GM19328 (cell line): ENCODE measurements at regions not wholly inside any gene's neighbourhood (a gene's known extent, or its start where the extent isn't known, plus 50 kb on each side); places are given as distances from the start of the nearest gene placed in this dataset.

Source experiments
- ATAC-seq: cut with Tn5 transposase; IDR thresholded peaks from one replicate; pipeline ENCODE4 v1.9.1; 2021; ENCODE audit warnings: mild to moderate bottlenecking, moderate library complexity; ENCODE audit not compliant: unreplicated experiment

DNA sequence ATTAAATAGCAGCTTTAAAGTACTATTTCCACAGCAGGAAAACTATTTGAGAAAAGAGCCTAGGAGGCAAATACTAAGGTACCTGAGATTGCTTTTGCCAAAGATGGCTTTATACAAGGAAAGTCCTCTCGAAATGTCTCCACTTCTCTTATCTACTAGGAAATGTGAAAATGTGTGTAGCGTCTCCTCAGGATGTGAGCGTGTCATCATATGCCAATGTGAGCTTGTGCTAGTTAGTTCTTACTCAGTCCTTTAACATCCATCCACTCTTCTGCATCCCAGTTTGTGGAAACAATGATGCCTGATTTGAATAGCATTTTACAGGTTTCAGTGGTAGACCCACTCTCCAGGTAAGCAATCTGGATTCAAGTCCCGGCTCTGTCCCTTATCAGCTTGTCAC, 421.0 kb downstream of the DYNC2H1 start:
- no peak for ATAC-seq

DNA sequence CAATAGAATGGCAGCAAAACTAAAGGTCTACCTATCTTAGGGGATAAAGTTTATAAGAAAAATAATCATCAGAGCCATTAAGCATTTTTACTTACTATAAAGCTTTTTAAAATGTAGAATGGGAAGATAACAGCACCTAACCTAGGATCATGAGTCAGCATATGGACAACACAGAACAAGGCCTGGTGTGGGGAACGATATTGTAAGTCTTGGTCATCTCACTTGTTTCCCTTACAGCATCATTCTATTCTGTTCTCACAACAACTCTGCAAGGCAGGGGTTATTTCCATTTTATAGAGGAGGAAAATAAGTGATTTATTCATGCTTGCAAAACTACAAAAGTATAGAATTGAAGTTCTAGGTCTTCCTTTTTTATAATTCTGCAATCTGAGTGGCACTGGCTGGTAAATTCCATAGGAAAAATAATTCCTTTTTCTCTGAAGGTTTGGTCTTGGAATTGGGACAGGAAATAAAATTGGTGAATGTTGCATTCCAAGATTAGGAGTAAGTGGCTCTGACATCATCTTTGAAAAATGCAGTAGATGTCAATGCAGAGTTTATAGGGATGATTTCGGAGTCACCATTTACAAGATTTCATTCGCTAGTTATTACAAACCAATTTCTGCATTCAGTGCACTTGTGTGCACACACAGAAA, 423.0 kb downstream of the DYNC2H1 start:
- no peak for ATAC-seq

- no peak for ATAC-seq
Measured at GRCh38 chr11:103534191-103534590, 425.0 kb downstream of the DYNC2H1 start.

GRCh38 chr11:103534959-103535358, 425.7 kb downstream of the DYNC2H1 start:
- ATAC-seq, result no peak

- ATAC-seq, result no peak
Measured at GRCh38 chr11:103536335-103536722, 427.1 kb downstream of the DYNC2H1 start.

GRCh38 chr11:103537904-103538502, 428.8 kb downstream of the DYNC2H1 start:
- ATAC-seq, result no peak

DNA sequence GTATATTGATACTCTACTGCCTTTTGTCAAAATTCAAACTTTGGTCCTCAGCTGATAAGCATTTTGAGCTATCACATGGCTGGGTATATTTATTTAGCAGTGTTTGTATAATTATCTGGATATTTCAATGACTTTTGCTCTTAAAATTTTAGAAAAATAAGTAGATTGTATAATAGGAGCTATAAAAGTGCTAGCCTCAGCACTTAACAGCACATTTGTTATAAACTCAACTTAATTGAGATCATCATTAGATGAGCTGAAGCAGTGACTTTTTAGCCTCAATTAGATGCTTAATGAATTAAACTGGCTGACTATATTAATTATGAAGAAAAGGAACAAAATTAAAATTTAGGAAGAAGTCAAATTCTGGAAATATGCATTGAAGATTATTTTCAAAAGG, 429.9 kb downstream of the DYNC2H1 start:
- ATAC-seq, result no peak

DNA sequence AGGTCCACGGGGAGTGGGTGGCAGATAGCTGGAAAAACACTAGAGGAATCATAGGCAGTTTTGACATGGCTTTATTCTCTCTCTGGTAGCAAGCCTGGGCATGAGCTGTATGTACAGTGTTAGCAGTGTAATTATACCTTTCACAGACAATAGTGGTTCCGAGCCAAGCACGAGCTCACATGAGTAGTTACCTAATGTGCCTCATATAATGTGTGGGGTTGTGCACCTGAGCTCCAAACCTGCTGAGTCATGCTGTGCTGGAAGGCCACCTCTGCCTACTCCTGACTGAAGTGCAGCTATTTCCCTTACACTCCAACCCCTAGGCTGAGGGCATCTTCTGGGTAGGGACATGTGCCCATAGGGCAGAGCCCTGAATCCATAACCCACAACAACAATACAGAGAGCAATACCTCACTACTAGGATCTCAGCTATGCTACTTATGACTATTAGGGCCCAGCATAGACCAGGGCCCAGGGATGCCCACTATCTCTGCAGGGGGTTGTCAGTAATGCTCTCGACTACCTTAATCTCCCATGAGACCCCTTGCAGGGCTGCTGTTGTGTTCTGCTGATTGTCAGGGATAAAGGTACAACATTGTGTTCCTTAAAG, 432.1 kb downstream of the DYNC2H1 start:
- no peak for ATAC-seq

GRCh38 chr11:103542851-103543250, 433.6 kb downstream of the DYNC2H1 start:
- ATAC-seq, result no peak

DNA sequence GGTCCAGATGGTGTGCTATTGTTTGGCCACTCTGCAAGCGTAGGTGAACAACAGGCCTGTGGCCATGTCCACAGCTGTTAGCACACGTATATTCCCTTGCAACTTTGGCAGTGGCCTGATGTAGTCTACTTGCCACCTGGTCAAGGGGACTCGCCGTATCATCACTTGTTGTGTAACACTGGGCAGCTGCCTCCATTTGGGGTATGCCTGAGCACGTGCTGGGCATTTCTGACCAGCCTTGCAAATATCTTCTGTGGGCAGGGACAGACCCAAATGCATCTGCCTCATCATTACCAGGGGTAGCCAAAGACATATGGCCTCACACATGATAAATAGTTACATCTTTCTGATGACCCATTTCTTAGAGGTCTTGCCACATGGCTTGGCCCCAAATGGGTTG, 434.2 kb downstream of the DYNC2H1 start:
- ATAC-seq, result no peak

GRCh38 chr11:103544874-103545273, 435.6 kb downstream of the DYNC2H1 start:
- ATAC-seq, result no peak

GRCh38 chr11:103545551-103545950, 436.3 kb downstream of the DYNC2H1 start:
- no peak for ATAC-seq

- ATAC-seq, result no peak
Measured at GRCh38 chr11:103546236-103546635, 437.0 kb downstream of the DYNC2H1 start.

DNA sequence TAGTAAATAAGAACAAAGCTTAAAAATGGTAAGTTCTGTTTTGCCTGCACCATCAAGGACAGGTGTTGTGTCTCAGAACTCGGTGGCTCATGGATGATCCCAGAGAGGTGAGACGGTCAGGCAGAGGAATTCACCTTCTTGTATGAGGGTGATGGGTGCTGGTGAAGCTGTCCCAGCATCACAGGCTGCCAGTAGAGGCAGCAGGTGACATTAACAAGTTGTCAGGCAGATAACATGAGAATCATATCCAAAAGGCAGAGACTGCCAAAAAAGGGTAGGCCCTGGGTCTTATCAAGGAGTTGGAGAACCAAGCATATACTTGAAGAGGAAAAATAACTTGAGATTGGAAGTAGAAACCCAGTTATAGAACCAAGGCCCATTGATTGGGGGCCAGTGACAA, 437.8 kb downstream of the DYNC2H1 start:
- ATAC-seq, result no peak

GRCh38 chr11:103547691-103548090, 438.5 kb downstream of the DYNC2H1 start:
- ATAC-seq, result no peak

GRCh38 chr11:103548838-103549237, 439.6 kb downstream of the DYNC2H1 start:
- no peak for ATAC-seq

DNA sequence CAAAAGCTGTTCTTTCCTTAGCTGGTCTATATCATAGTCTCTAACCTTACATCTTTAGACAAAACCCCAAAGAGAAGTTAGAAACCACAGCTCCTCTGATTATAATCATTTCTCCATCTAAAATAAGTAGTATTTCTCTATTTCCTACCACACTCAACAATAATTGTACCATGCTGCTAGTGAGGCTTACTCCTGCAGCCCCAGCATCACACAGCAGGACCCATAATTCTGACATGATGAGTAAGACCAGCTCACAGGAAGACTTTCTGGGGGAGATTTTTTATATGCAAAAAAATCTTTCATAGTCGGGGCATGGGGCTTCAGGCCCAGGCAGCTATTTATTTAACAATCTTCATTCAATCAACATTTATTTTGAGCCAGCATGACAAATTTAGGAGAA, 441.6 kb downstream of the DYNC2H1 start:
- no peak for ATAC-seq

DNA sequence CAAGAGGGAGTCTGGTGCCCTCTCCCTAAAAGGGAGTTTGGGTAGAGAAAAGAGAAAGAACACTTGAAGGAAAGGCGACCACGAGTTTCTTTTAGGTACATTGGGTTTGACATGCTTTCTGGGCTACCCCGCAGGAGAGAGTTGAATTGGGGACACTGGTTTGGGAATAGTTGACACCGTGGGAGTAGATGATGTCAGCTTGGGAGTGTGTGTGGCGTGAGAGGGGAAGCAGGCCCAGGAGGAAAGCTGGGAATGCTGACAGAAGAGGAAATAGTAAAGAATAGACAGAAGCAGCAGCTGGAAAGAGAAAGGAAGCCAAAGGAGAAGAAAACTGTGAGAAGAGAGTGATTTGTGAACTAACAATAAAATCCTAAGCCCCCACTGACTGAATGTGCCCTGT, 442.9 kb downstream of the DYNC2H1 start:
- no peak for ATAC-seq

GRCh38 chr11:103556171-103556570, 446.9 kb downstream of the DYNC2H1 start:
- no peak for ATAC-seq

GRCh38 chr11:103566116-103566515, 456.9 kb downstream of the DYNC2H1 start:
- ATAC-seq, result no peak

DNA sequence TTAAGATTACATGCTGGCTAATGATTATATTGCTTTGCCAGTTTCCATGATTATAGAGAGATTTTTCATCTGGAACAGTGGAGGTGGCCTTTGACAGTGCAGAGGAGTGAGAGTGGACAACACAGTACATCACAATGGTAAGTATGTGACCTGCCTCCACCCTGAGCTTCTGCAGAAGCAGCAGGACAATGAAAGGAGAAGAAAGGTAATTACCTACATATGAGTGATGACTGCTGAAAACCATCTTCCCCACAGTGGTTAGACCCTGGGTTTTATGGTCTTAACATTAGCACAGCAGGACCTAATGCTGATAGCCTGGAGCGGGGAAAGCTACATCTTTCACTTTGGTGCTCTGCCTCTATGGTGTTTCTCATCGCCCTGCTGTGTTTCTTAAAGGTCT, 454.7 kb upstream of the DDI1 start:
- no peak for ATAC-seq

DNA sequence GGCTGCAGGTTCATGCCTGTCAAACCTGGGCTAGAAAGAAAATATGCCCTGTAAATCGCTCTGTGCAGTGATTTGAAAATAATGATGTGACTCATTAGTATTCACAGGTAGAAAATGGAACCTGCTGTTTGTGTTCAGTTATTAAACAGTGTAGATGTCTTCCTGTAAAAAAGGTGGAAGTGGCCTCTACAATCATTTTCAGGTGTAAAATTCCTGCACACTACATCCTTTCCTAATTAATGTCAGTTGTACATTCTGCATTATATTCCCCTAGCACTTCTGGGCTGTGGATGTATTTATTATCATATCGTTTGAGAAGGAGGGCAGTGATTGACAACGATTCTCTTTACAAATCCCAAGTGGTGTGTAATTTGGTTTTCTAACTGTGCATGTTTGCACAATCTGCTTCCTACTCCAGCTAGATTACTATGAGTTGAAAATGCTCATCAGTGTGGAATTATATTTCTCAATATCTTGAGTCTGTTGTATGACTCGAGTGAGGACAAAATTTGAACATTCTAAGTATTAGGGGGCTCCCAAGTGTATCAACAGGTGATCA, 454.0 kb upstream of the DDI1 start:
- no peak for ATAC-seq
